ENCODE measurements at regions not wholly inside any gene's neighbourhood (a gene's known extent, or its start where the extent isn't known, plus 50 kb on each side); places are given as distances from the start of the nearest gene placed in this dataset.

GRCh38 chr3:94472511-94472910 is 409.6 kb downstream of the NSUN3 start:
- TF ChIP-seq POLR2AphosphoS5 (IDR thresholded peaks at IDR 0.05), result no peak
- no peak for TF ChIP-seq POLR2A (IDR thresholded peaks at IDR 0.05)

Measured in transverse colon (tissue), 3 donors.